Mesenchymal stem cell (in vitro differentiated cells and primary cell): ENCODE measurements at regions not wholly inside any gene's neighbourhood (a gene's known extent, or its start where the extent isn't known, plus 50 kb on each side); places are given as distances from the start of the nearest gene placed in this dataset.

Experiments used
- DNase-seq: peaks from one replicate; pipeline ENCODE4 v3.0.0-alpha.2; 2013
- H2AFZ ChIP-seq: one replicate; pipeline ENCODE4 v1.6.1; 2013; ENCODE audit warnings: low read depth, mild to moderate bottlenecking, control low read depth, inconsistent platforms, low read length, moderate library complexity
- H2AK5ac ChIP-seq: 2 replicates; pipeline ENCODE4 v1.6.1; 2013; ENCODE audit warnings: low read length, moderate library complexity, mild to moderate bottlenecking, inconsistent platforms; ENCODE audit not compliant: severe bottlenecking
- H2BK120ac ChIP-seq: one replicate; pipeline ENCODE4 v1.6.1; 2013; ENCODE audit warnings: low read depth, mild to moderate bottlenecking, inconsistent platforms, low read length, moderate library complexity
- H2BK12ac ChIP-seq, 2 experiments: one replicate each; pipeline ENCODE4 v1.6.1; 2013; ENCODE audit warnings: inconsistent platforms in 2 of 2, low read length in 2 of 2, mild to moderate bottlenecking in 2 of 2, moderate library complexity in 2 of 2, control low read depth in 1 of 2
- H2BK15ac ChIP-seq: one replicate; pipeline ENCODE4 v1.6.1; 2013; ENCODE audit warnings: mild to moderate bottlenecking, low read depth, inconsistent platforms; ENCODE audit not compliant: poor library complexity, severe bottlenecking
- H2BK5ac ChIP-seq: 2 replicates; pipeline ENCODE4 v1.6.1; 2013; ENCODE audit warnings: low read depth, mild to moderate bottlenecking, low read length, control low read depth, inconsistent platforms; ENCODE audit not compliant: poor library complexity, severe bottlenecking
- H3K14ac ChIP-seq, 2 experiments: one replicate each; pipeline ENCODE4 v1.6.1; 2013; ENCODE audit warnings: inconsistent platforms in 2 of 2, low read length in 2 of 2, control low read depth in 1 of 2, mild to moderate bottlenecking in 1 of 2, moderate library complexity in 1 of 2
- H3K18ac ChIP-seq, 2 experiments: one replicate each; pipeline ENCODE4 v1.6.1; 2013; ENCODE audit warnings: inconsistent platforms in 2 of 2, low read length in 2 of 2, control low read depth in 1 of 2, low read depth in 1 of 2, mild to moderate bottlenecking in 1 of 2
- H3K23ac ChIP-seq, 2 experiments: one replicate each; pipeline ENCODE4 v1.6.1; 2013; ENCODE audit warnings: inconsistent platforms in 2 of 2, low read length in 2 of 2, mild to moderate bottlenecking in 2 of 2, moderate library complexity in 2 of 2, control low read depth in 1 of 2
- H3K27ac ChIP-seq: 2 replicates; pipeline ENCODE4 v1.5.1; 2013; ENCODE audit warnings: mild to moderate bottlenecking, moderate library complexity, low read length, control low read depth, inconsistent platforms; ENCODE audit not compliant: poor library complexity, severe bottlenecking
- H3K27me3 ChIP-seq, 2 experiments: 2 replicates each; pipeline versions ENCODE4 v1.6.1 to v1.7.0; 2013; ENCODE audit warnings: low read length in 2 of 2, mild to moderate bottlenecking in 2 of 2, moderate library complexity in 2 of 2, control low read depth in 1 of 2, inconsistent platforms in 1 of 2; ENCODE audit not compliant: control insufficient read depth in 1 of 2, insufficient read depth in 1 of 2
- H3K36me3 ChIP-seq, 2 experiments: 2 replicates each; pipeline versions ENCODE4 v1.6.1 to v1.7.0; 2013; ENCODE audit warnings: low read length in 2 of 2, control low read depth in 1 of 2, inconsistent platforms in 1 of 2, low read depth in 1 of 2, mild to moderate bottlenecking in 1 of 2; ENCODE audit not compliant: insufficient read depth in 2 of 2, control insufficient read depth in 1 of 2
- H3K4ac ChIP-seq, 2 experiments: one replicate each; pipeline ENCODE4 v1.6.1; 2013; ENCODE audit warnings: inconsistent platforms in 2 of 2, low read length in 2 of 2, mild to moderate bottlenecking in 2 of 2, moderate library complexity in 2 of 2, control low read depth in 1 of 2, low read depth in 1 of 2
- H3K4me1 ChIP-seq: 2 replicates; pipeline ENCODE4 v1.6.1; 2013; ENCODE audit warnings: low read depth, low read length, control low read depth; ENCODE audit not compliant: control insufficient read depth, insufficient read depth
- H3K4me2 ChIP-seq: 2 replicates; pipeline ENCODE4 v1.6.1; 2013; ENCODE audit warnings: low read length, mild to moderate bottlenecking, inconsistent platforms; ENCODE audit not compliant: poor library complexity, severe bottlenecking
- H3K4me3 ChIP-seq, 2 experiments: 2 replicates each; pipeline versions ENCODE4 v1.5.1 to v1.7.0; 2013; ENCODE audit warnings: low read length in 2 of 2, mild to moderate bottlenecking in 2 of 2, control low read depth in 1 of 2, low read depth in 1 of 2; ENCODE audit not compliant: insufficient read depth in 1 of 2
- H3K79me1 ChIP-seq: replicated peaks from 2 replicates; pipeline ENCODE4 v1.6.1; 2013; ENCODE audit warnings: mild to moderate bottlenecking, control low read depth, low read length, inconsistent platforms; ENCODE audit not compliant: poor library complexity, severe bottlenecking
- H3K9ac ChIP-seq: 2 replicates; pipeline ENCODE4 v1.7.0; 2013; ENCODE audit warnings: mild to moderate bottlenecking, low read length, moderate library complexity
- H3K9me3 ChIP-seq: 2 replicates; pipeline ENCODE4 v1.7.0; 2013; ENCODE audit warnings: mild to moderate bottlenecking, low read length; ENCODE audit not compliant: control insufficient read depth
- H4K8ac ChIP-seq: one replicate; pipeline ENCODE4 v1.6.1; 2013; ENCODE audit warnings: inconsistent platforms, mild to moderate bottlenecking, low read length, moderate library complexity
- H4K91ac ChIP-seq: one replicate; pipeline ENCODE4 v1.6.1; 2013; ENCODE audit warnings: mild to moderate bottlenecking, low read length, inconsistent platforms
- WGBS: methylation state at CpG from one replicate; pipeline ENCODE4 v1.1.7; 2013; ENCODE audit warnings: mixed read lengths; 5-methylcytosine and 5-hydroxymethylcytosine counted together

DNA sequence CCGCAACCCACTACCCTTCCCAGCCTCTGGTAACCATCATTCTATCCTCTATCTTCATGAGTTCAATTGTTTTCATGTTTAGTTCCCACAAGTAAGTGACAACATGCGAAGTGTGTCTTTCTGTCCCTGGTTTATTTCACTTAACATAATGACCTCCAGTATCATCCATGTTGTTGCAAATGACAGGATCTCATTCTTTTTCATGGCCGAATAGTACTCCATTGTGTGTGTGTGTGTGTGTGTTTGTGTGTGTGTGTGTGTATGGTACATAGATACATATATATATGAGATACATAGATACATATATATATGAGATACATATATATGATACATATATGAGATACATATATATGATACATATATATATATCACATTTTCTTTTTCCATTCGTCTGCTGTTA lies 196.3 kb upstream of the STK17B start:
- no peaks in the 10 kb centered on the region for H3K27me3 ChIP-seq
- WGBS = 95% methylated on average over 2 of the region's 4 CpGs

DNA sequence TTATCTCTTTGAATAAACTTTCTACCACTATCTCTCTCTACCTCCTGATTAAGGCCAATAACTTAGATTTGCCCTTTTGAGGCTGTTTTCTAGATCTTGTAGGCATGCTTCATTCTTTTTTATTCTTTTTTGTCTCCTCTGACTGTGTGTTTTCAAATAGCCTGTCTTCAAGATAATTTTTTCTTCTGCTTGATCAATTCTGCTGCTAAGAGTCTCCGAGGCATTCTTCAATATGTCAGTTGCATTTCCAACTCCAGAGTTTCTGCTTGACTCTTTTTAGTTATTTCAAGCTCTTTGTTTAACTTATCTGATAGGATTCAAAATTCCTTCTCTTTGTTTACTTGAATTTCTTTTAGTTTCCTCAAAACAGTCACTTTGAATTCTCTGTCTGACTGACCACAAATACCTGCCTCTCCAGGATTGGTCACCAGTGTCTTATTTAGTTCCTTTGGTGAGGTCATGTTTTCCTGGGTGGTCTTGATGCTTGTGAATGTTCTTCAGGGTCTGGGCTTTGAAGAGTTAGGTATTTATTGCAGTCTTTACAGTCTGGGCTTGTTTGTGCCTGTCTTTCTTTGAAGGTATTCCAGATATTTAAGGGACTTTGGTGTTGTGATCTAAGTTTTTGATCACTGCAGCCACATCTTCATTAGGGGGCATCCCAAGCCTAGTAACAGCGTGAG lies 197.3 kb upstream of the STK17B start:
- Histone ChIP-seq H3K18ac (no peak overlapping the region), H4K91ac (no peak overlapping the region), H2AK5ac (no peak overlapping the region), H3K36me3 (no peaks in the 10 kb centered on the region), H3K27me3 (no peaks in the 10 kb centered on the region), H2BK120ac (no peak overlapping the region), H3K14ac (no peak overlapping the region), H3K4ac (no peak overlapping the region), H2BK15ac (no peak overlapping the region), H3K9ac (no peak overlapping the region), H3K27ac (no peak overlapping the region), H2BK12ac (no peak overlapping the region), H3K9me3 (peaks cover 9% of the 10 kb centered on the region), H2BK5ac (no peak overlapping the region), H2AFZ (no peak overlapping the region), H4K8ac (no peak overlapping the region), H3K4me3 (no peak overlapping the region), H3K23ac (no peak overlapping the region), H3K4me1 (peaks cover 3% of the 10 kb centered on the region), H3K79me1 (no peaks in the 10 kb centered on the region), H3K4me2 (no peak overlapping the region)
- WGBS = no CpG with 5 or more reads among the region's 2 CpGs
- DNase-seq = no peak

More for the DNA sequence above, 196.3 kb upstream of the STK17B start:
- no peak overlapping the region for H4K91ac ChIP-seq
- H4K8ac ChIP-seq = no peak overlapping the region
- H3K14ac ChIP-seq = no peak overlapping the region
- no peak overlapping the region for H3K18ac ChIP-seq
- peaks cover 9% of the 10 kb centered on the region for H3K9me3 ChIP-seq
- no peak overlapping the region for H2BK120ac ChIP-seq
- H2AFZ ChIP-seq = no peak overlapping the region
- H2BK5ac ChIP-seq = no peak overlapping the region
- H2BK12ac ChIP-seq = no peak overlapping the region
- H3K4me2 ChIP-seq = no peak overlapping the region
- no peak overlapping the region for H2AK5ac ChIP-seq
- no peak overlapping the region for H3K4me3 ChIP-seq
- peaks cover 3% of the 10 kb centered on the region for H3K4me1 ChIP-seq
- H3K9ac ChIP-seq = no peak overlapping the region
- H2BK15ac ChIP-seq = no peak overlapping the region
- DNase-seq = no peak
- no peak overlapping the region for H3K23ac ChIP-seq
- H3K4ac ChIP-seq = no peak overlapping the region
- no peak overlapping the region for H3K27ac ChIP-seq
- H3K79me1 ChIP-seq = no peaks in the 10 kb centered on the region
- H3K36me3 ChIP-seq = no peaks in the 10 kb centered on the region

DNA sequence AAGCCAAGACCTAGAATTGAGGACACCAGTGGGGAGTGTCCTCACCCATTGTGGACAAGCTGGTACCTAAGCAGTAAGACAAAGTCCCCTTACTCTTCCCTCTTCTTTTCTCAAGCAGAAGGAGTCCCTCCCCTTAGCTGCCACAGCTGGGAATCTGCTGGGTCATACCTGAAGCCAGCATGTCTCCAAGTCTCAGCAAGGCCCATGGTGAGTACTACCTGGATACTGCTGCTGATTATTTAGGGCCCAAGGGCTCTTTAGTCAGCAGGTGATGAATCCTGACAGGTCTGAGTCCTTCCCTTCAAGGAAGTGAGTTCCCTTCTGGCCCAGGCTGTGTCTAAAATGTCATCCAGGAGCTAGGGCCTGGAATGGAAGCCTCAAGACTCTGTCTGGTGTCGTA lies 198.6 kb upstream of the STK17B start:
- Histone ChIP-seq H3K4me2 (no peak overlapping the region), H2BK120ac (no peak overlapping the region), H2BK12ac (no peak overlapping the region), H3K14ac (no peak overlapping the region), H2AK5ac (no peak overlapping the region), H3K4ac (no peak overlapping the region), H2AFZ (no peak overlapping the region), H3K9me3 (peaks cover 9% of the 10 kb centered on the region), H3K18ac (no peak overlapping the region), H3K4me1 (peaks cover 3% of the 10 kb centered on the region), H3K36me3 (no peaks in the 10 kb centered on the region), H4K8ac (no peak overlapping the region), H3K79me1 (no peaks in the 10 kb centered on the region), H3K23ac (no peak overlapping the region), H3K4me3 (no peak overlapping the region), H2BK15ac (no peak overlapping the region), H3K9ac (no peak overlapping the region), H3K27me3 (no peaks in the 10 kb centered on the region), H2BK5ac (no peak overlapping the region), H4K91ac (no peak overlapping the region), H3K27ac (no peak overlapping the region)
- no peak for DNase-seq
- no CpG with 5 or more reads among the region's 1 CpG for WGBS

DNA sequence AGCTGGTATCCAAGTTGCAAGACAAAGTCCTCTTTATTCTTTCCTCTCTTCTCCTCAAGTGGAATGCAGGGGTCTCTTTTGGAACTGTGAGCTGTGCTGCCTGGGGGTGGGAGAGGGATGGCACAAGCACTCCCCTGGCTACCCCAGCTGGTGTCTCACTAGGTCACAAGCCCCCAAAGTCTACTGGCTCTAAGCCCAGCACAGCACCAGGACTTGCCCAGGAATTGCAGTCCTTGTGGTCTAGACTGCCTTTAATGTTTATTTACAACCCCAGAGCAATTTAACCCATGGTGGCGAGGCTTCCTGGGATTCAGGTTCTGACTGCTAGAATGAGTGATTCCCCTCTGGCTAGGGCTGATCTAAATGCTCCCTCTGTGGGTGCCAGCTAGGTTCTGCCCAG lies 199.0 kb upstream of the STK17B start:
- Histone ChIP-seq H2BK5ac (no peak overlapping the region), H3K9ac (no peak overlapping the region), H3K18ac (no peak overlapping the region), H2AK5ac (no peak overlapping the region), H3K4me3 (no peak overlapping the region), H3K36me3 (no peaks in the 10 kb centered on the region), H4K8ac (no peak overlapping the region), H2AFZ (no peak overlapping the region), H3K4me1 (peaks cover 3% of the 10 kb centered on the region), H3K27ac (no peak overlapping the region), H2BK120ac (no peak overlapping the region), H3K23ac (no peak overlapping the region), H3K9me3 (peaks cover 9% of the 10 kb centered on the region), H3K4me2 (no peak overlapping the region), H4K91ac (peak overlapping the region; percentile 39), H3K4ac (no peak overlapping the region), H2BK15ac (no peak overlapping the region), H3K79me1 (no peaks in the 10 kb centered on the region), H2BK12ac (peak overlapping the region in 1 of 2 experiments; percentile 49), H3K14ac (peak overlapping the region in 1 of 2 experiments; percentile 30), H3K27me3 (no peaks in the 10 kb centered on the region)
- WGBS = 75% methylated on average over 1 of the region's 1 CpG
- DNase-seq = peak; percentile 24
